ENCODE measurements at regions not wholly inside any gene's neighbourhood (a gene's known extent, or its start where the extent isn't known, plus 50 kb on each side); places are given as distances from the start of the nearest gene placed in this dataset.

DNA sequence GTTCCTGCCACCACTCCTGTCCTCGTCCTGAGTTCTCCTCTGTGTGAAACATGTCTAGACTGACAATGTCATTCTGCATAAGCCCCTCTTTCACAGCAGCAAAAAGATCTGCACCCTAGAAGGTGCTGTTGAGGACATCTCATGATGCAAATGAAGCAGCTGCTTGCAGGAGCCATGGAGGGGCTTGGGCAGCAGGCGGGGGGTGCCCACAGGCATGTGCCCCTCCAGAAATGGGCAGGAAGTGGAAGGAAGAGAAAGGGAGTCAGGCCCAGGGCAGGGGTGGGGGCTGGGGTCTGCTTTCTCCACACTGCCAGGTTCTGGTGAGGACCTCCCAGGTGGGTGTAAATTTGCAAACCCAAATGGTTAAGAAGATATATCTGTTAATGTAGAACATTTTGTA is 54.5 kb upstream of the KCNMB1 start:
- no peak overlapping the region for H3K23ac ChIP-seq (ENCODE audit: low read depth, low read length, poor library complexity)
- H3K18ac ChIP-seq (ENCODE audit: low read length), result peak overlapping the region; percentile 54
- H3K4me3 ChIP-seq (ENCODE audit: low read length in 2 of 2), result no peak overlapping the region
- no CpG with 5 or more reads among the region's 2 CpGs for WGBS, 2 donors (ENCODE audit: extremely low coverage in 2 of 2, insufficient read length in 2 of 2, insufficient replicate concordance in 1 of 2)
- H3K27ac ChIP-seq (replicated peaks; ENCODE audit: low read length), result no peak overlapping the region
- H3K4me2 ChIP-seq (ENCODE audit: insufficient read depth, low read length, poor library complexity, severe bottlenecking), result no peak overlapping the region
- H3K27me3 ChIP-seq (ENCODE audit: control insufficient read depth in 3 of 3, insufficient read depth in 3 of 3, low read depth in 1 of 3, low read length in 3 of 3), result no peaks in the 10 kb centered on the region
- H2BK5ac ChIP-seq (ENCODE audit: low read length), result no peak overlapping the region
- H3K4ac ChIP-seq (ENCODE audit: low read length), result no peak overlapping the region
- no peak for DNase-seq (ENCODE audit: low spot score)
- H3K79me1 ChIP-seq (ENCODE audit: low read depth, low read length), result no peaks in the 10 kb centered on the region
- H3K9me3 ChIP-seq (replicated peaks in 1 of 2; ENCODE audit: control insufficient read depth in 2 of 2, insufficient read depth in 1 of 2, low read depth in 1 of 2, low read length in 2 of 2), result no peaks in the 10 kb centered on the region
- no peak overlapping the region for H2AFZ ChIP-seq (ENCODE audit: low read length)
- no peak overlapping the region for H2AK5ac ChIP-seq (ENCODE audit: low read depth, low read length)
- no peaks in the 10 kb centered on the region for H3K36me3 ChIP-seq (replicated peaks in 1 of 2; ENCODE audit: control insufficient read depth in 2 of 2, insufficient read depth in 2 of 2, low read length in 2 of 2)
- H3K9ac ChIP-seq (ENCODE audit: low read depth, low read length, poor library complexity), result no peak overlapping the region
- H2BK15ac ChIP-seq (ENCODE audit: low read length), result no peak overlapping the region
- H3K4me1 ChIP-seq (ENCODE audit: control insufficient read depth in 2 of 2, insufficient read depth in 1 of 2, low read depth in 1 of 2, low read length in 2 of 2), result peaks cover 0 to 21% of the 10 kb centered on the region in 2 donors
- no peak overlapping the region for H2BK120ac ChIP-seq (ENCODE audit: low read depth, low read length)
- no peak overlapping the region for H4K8ac ChIP-seq (ENCODE audit: low read depth, low read length)
- H2BK12ac ChIP-seq (ENCODE audit: low read length), result no peak overlapping the region
- no peak overlapping the region for H3K14ac ChIP-seq (ENCODE audit: low read length)
- H4K91ac ChIP-seq (ENCODE audit: low read depth, low read length, poor library complexity), result no peak overlapping the region

DNA sequence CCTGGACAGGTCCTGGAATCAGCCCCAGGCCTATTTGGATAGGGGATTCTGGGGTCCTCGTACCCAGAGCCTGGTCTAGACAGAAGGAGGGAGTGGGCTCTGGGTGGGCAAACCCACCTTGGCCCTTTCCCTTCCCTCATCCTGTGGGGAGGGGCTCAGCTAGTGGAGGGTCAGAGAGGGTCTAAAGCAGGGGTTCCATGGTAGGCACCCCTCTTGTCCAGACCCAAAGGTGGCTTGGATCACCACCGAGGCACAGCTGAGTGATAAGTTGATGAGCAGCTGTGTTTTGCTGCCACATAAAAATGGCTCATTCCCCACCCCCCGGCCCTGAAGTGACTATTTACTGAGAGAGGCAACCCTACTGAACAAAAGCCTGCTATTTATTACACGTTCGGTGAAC is 53.8 kb upstream of the KCNMB1 start:
- no CpG with 5 or more reads among the region's 5 CpGs for WGBS, 2 donors (ENCODE audit: extremely low coverage in 2 of 2, insufficient read length in 2 of 2, insufficient replicate concordance in 1 of 2)

DNA sequence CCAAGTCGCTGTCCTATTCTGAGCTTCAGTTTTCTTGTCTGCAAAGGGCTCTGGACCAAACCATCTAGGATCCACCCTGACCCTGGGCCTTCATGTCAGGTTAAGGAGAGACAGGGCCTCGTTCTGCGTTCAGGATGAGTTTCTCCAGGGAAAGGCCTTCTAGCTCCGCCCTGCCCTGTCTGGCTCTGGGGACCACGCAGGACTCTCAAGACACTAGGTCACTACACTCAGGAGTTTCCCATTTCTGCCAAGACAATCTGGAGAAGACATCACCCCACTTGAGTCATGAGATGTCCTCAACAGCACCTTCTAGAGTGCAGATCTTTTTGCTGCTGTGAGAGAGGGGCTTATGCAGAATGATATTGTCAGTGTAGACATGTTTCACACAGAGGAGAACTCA is 53.2 kb upstream of the KCNMB1 start:
- no peak overlapping the region for H3K18ac ChIP-seq (ENCODE audit: low read length)
- H2BK12ac ChIP-seq (ENCODE audit: low read length), result no peak overlapping the region
- no peak overlapping the region for H2AFZ ChIP-seq (ENCODE audit: low read length)
- H2AK5ac ChIP-seq (ENCODE audit: low read depth, low read length), result no peak overlapping the region
- H4K8ac ChIP-seq (ENCODE audit: low read depth, low read length), result no peak overlapping the region
- no peak overlapping the region for H4K91ac ChIP-seq (ENCODE audit: low read depth, low read length, poor library complexity)
- H2BK15ac ChIP-seq (ENCODE audit: low read length), result no peak overlapping the region
- H2BK5ac ChIP-seq (ENCODE audit: low read length), result no peak overlapping the region
- no peak overlapping the region for H3K14ac ChIP-seq (ENCODE audit: low read length)
- H3K23ac ChIP-seq (ENCODE audit: low read depth, low read length, poor library complexity), result no peak overlapping the region
- no peak overlapping the region for H3K4ac ChIP-seq (ENCODE audit: low read length)
- no peaks in the 10 kb centered on the region for H3K9me3 ChIP-seq (replicated peaks in 1 of 2; ENCODE audit: control insufficient read depth in 2 of 2, insufficient read depth in 1 of 2, low read depth in 1 of 2, low read length in 2 of 2)
- no peak overlapping the region for H3K9ac ChIP-seq (ENCODE audit: low read depth, low read length, poor library complexity)
- DNase-seq (ENCODE audit: low spot score), result no peak
- H2BK120ac ChIP-seq (ENCODE audit: low read depth, low read length), result no peak overlapping the region
- WGBS, 2 donors (ENCODE audit: extremely low coverage in 2 of 2, insufficient read length in 2 of 2, insufficient replicate concordance in 1 of 2), result no CpG with 5 or more reads among the region's 5 CpGs
- H3K4me3 ChIP-seq (ENCODE audit: low read length in 2 of 2), result no peak overlapping the region
- H3K4me2 ChIP-seq (ENCODE audit: insufficient read depth, low read length, poor library complexity, severe bottlenecking), result no peak overlapping the region
- H3K4me1 ChIP-seq (ENCODE audit: control insufficient read depth in 2 of 2, insufficient read depth in 1 of 2, low read depth in 1 of 2, low read length in 2 of 2), result peaks cover 0 to 20% of the 10 kb centered on the region in 2 donors
- H3K27ac ChIP-seq (replicated peaks; ENCODE audit: low read length), result no peak overlapping the region
- H3K27me3 ChIP-seq (ENCODE audit: control insufficient read depth in 3 of 3, insufficient read depth in 3 of 3, low read depth in 1 of 3, low read length in 3 of 3), result no peaks in the 10 kb centered on the region
- no peaks in the 10 kb centered on the region for H3K36me3 ChIP-seq (replicated peaks in 1 of 2; ENCODE audit: control insufficient read depth in 2 of 2, insufficient read depth in 2 of 2, low read length in 2 of 2)
- no peaks in the 10 kb centered on the region for H3K79me1 ChIP-seq (ENCODE audit: low read depth, low read length)

More for the DNA sequence above, 53.8 kb upstream of the KCNMB1 start:
- Histone ChIP-seq H3K9ac (ENCODE audit: low read depth, low read length, poor library complexity) (no peak overlapping the region), H2AK5ac (ENCODE audit: low read depth, low read length) (no peak overlapping the region), H3K27ac (replicated peaks; ENCODE audit: low read length) (no peak overlapping the region), H3K4me2 (ENCODE audit: insufficient read depth, low read length, poor library complexity, severe bottlenecking) (no peak overlapping the region), H2BK120ac (ENCODE audit: low read depth, low read length) (no peak overlapping the region), H3K4ac (ENCODE audit: low read length) (no peak overlapping the region), H2BK15ac (ENCODE audit: low read length) (no peak overlapping the region), H3K4me1 (ENCODE audit: control insufficient read depth in 2 of 2, insufficient read depth in 1 of 2, low read depth in 1 of 2, low read length in 2 of 2) (peaks cover 0 to 20% of the 10 kb centered on the region in 2 donors), H3K9me3 (replicated peaks in 1 of 2; ENCODE audit: control insufficient read depth in 2 of 2, insufficient read depth in 1 of 2, low read depth in 1 of 2, low read length in 2 of 2) (no peaks in the 10 kb centered on the region), H3K79me1 (ENCODE audit: low read depth, low read length) (no peaks in the 10 kb centered on the region), H2BK5ac (ENCODE audit: low read length) (no peak overlapping the region), H3K4me3 (ENCODE audit: low read length in 2 of 2) (no peak overlapping the region), H4K8ac (ENCODE audit: low read depth, low read length) (no peak overlapping the region), H2BK12ac (ENCODE audit: low read length) (no peak overlapping the region), H3K27me3 (ENCODE audit: control insufficient read depth in 3 of 3, insufficient read depth in 3 of 3, low read depth in 1 of 3, low read length in 3 of 3) (no peaks in the 10 kb centered on the region), H3K23ac (ENCODE audit: low read depth, low read length, poor library complexity) (no peak overlapping the region), H4K91ac (ENCODE audit: low read depth, low read length, poor library complexity) (no peak overlapping the region), H3K14ac (ENCODE audit: low read length) (no peak overlapping the region), H3K36me3 (replicated peaks in 1 of 2; ENCODE audit: control insufficient read depth in 2 of 2, insufficient read depth in 2 of 2, low read length in 2 of 2) (no peaks in the 10 kb centered on the region), H3K18ac (ENCODE audit: low read length) (no peak overlapping the region), H2AFZ (ENCODE audit: low read length) (no peak overlapping the region)
- DNase-seq (ENCODE audit: low spot score), result no peak

DNA sequence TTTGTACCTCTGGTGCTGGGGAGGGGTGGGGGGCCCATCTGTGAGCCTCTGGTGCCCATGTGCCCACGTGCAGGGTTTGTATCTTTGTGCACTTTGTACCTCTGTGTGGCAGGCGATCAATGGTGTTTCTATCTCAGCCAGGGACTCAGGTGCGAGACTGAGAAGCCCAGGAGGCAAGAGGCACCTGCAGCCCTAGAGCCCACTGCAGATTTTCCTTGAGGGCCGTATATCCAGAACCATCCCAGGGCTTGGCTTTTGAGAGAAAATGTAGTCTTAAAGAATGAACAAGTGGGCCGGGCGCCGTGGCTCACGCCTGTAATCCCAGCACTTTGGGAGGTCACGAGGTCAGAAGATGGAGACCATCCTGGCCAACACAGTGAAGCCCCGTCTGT is 52.2 kb upstream of the KCNMB1 start:
- no peak overlapping the region for H3K9ac ChIP-seq (ENCODE audit: low read depth, low read length, poor library complexity)
- no peak overlapping the region for H2BK15ac ChIP-seq (ENCODE audit: low read length)
- H3K9me3 ChIP-seq (replicated peaks in 1 of 2; ENCODE audit: control insufficient read depth in 2 of 2, insufficient read depth in 1 of 2, low read depth in 1 of 2, low read length in 2 of 2), result no peaks in the 10 kb centered on the region
- H3K23ac ChIP-seq (ENCODE audit: low read depth, low read length, poor library complexity), result no peak overlapping the region
- H3K27ac ChIP-seq (replicated peaks; ENCODE audit: low read length), result no peak overlapping the region
- no peaks in the 10 kb centered on the region for H3K27me3 ChIP-seq (ENCODE audit: control insufficient read depth in 3 of 3, insufficient read depth in 3 of 3, low read depth in 1 of 3, low read length in 3 of 3)
- no peak overlapping the region for H2BK12ac ChIP-seq (ENCODE audit: low read length)
- no peak overlapping the region for H2AK5ac ChIP-seq (ENCODE audit: low read depth, low read length)
- no peak overlapping the region for H2AFZ ChIP-seq (ENCODE audit: low read length)
- no peak overlapping the region for H3K4me3 ChIP-seq (ENCODE audit: low read length in 2 of 2)
- H3K4me2 ChIP-seq (ENCODE audit: insufficient read depth, low read length, poor library complexity, severe bottlenecking), result no peak overlapping the region
- H2BK120ac ChIP-seq (ENCODE audit: low read depth, low read length), result no peak overlapping the region
- no CpG with 5 or more reads among the region's 10 CpGs for WGBS, 2 donors (ENCODE audit: extremely low coverage in 2 of 2, insufficient read length in 2 of 2, insufficient replicate concordance in 1 of 2)
- no peaks in the 10 kb centered on the region for H3K79me1 ChIP-seq (ENCODE audit: low read depth, low read length)
- H3K4ac ChIP-seq (ENCODE audit: low read length), result no peak overlapping the region
- DNase-seq (ENCODE audit: low spot score), result no peak
- H4K8ac ChIP-seq (ENCODE audit: low read depth, low read length), result no peak overlapping the region
- no peak overlapping the region for H2BK5ac ChIP-seq (ENCODE audit: low read length)
- H4K91ac ChIP-seq (ENCODE audit: low read depth, low read length, poor library complexity), result no peak overlapping the region
- peaks cover 0 to 21% of the 10 kb centered on the region in 2 donors for H3K4me1 ChIP-seq (ENCODE audit: control insufficient read depth in 2 of 2, insufficient read depth in 1 of 2, low read depth in 1 of 2, low read length in 2 of 2)
- no peak overlapping the region for H3K18ac ChIP-seq (ENCODE audit: low read length)
- no peak overlapping the region for H3K14ac ChIP-seq (ENCODE audit: low read length)
- no peaks in the 10 kb centered on the region for H3K36me3 ChIP-seq (replicated peaks in 1 of 2; ENCODE audit: control insufficient read depth in 2 of 2, insufficient read depth in 2 of 2, low read length in 2 of 2)

All from neuronal stem cell (in vitro differentiated cells).